SK-N-SH treated with all-trans-retinoic acid at 6 μM for 48 hours (cell line): ENCODE measurements at regions not wholly inside any gene's neighbourhood (a gene's known extent, or its start where the extent isn't known, plus 50 kb on each side); places are given as distances from the start of the nearest gene placed in this dataset.

Experiments used
- ATAC-seq: fragments of 200-7000 bp; cut with Tn5 transposase; 3 replicates; pipeline ENCODE4 v1.9.1; 2020; ENCODE audit warnings: mild to moderate bottlenecking, moderate library complexity
- ARNTL ChIP-seq: fragments of 450-650 bp; formaldehyde crosslinking; IDR thresholded peaks from 2 replicates; pipeline ENCODE4 v1.5.0; 2020; ENCODE audit warnings: low read depth, mild to moderate bottlenecking, moderate library complexity, borderline replicate concordance
- BACH2 ChIP-seq: fragments of 250-450 bp; sonication (Bioruptor Pico); IDR thresholded peaks from 2 replicates; pipeline ENCODE4 v1.9.0; 2021; ENCODE audit warnings: mild to moderate bottlenecking, borderline replicate concordance
- CSDC2 ChIP-seq: fragments of 250-450 bp; sonication (Bioruptor Pico); IDR thresholded peaks from 2 replicates; pipeline ENCODE4 v1.5.0; 2020; ENCODE audit warnings: mild to moderate bottlenecking, moderate library complexity
- ESRRG ChIP-seq: fragments of 250-450 bp; sonication (Bioruptor Pico); IDR thresholded peaks from 2 replicates; pipeline ENCODE4 v1.6.1; 2021; ENCODE audit warnings: mild to moderate bottlenecking
- GLIS3 ChIP-seq: fragments of 250-450 bp; sonication (Bioruptor Pico); IDR thresholded peaks from 2 replicates; pipeline ENCODE4 v1.5.0; 2020; ENCODE audit warnings: mild to moderate bottlenecking, moderate library complexity
- ISL1 ChIP-seq: fragments of 250-450 bp; sonication (Bioruptor Pico); IDR thresholded peaks from 2 replicates; pipeline ENCODE4 v2.1.2; 2022; ENCODE audit warnings: mild to moderate bottlenecking, moderate library complexity
- OSR1 ChIP-seq: fragments of 250-450 bp; sonication (Bioruptor Pico); IDR thresholded peaks from 2 replicates; pipeline ENCODE4 v1.8.0; 2022; ENCODE audit warnings: moderate library complexity, mild to moderate bottlenecking, inconsistent platforms
- PATZ1 ChIP-seq: fragments of 250-450 bp; sonication (Bioruptor Pico); IDR thresholded peaks from 2 replicates; pipeline ENCODE4 v1.8.0; 2020; ENCODE audit warnings: mild to moderate bottlenecking, moderate library complexity, borderline replicate concordance
- PPARA ChIP-seq: fragments of 250-450 bp; sonication (Bioruptor Pico); IDR thresholded peaks from 2 replicates; pipeline ENCODE4 v1.5.0; 2020; ENCODE audit warnings: mild to moderate bottlenecking, borderline replicate concordance
- RARB ChIP-seq: fragments of 250-450 bp; sonication (Bioruptor Pico); IDR thresholded peaks from 2 replicates; pipeline ENCODE4 v1.8.0; 2021; ENCODE audit warnings: mild to moderate bottlenecking, moderate library complexity
- SNAI2 ChIP-seq: fragments of 250-450 bp; sonication (Bioruptor Pico); IDR thresholded peaks from 2 replicates; pipeline ENCODE4 v1.5.0; 2020; ENCODE audit warnings: mild to moderate bottlenecking, moderate library complexity
- TCF4 ChIP-seq: fragments of 250-450 bp; sonication (Bioruptor Pico); IDR thresholded peaks from 2 replicates; pipeline ENCODE4 v1.8.0; 2021; ENCODE audit warnings: mild to moderate bottlenecking, moderate library complexity, borderline replicate concordance
- TOX ChIP-seq: fragments of 250-450 bp; sonication (Bioruptor Pico); IDR thresholded peaks from 2 replicates; pipeline ENCODE4 v1.8.0; 2021; ENCODE audit warnings: mild to moderate bottlenecking, moderate library complexity, borderline replicate concordance
- TSHZ2 ChIP-seq: fragments of 250-450 bp; sonication (Bioruptor Pico); IDR thresholded peaks from 2 replicates; pipeline ENCODE4 v1.5.0; 2020; ENCODE audit warnings: mild to moderate bottlenecking, moderate library complexity
- ZC3H10 ChIP-seq: fragments of 250-450 bp; sonication (Bioruptor Pico); IDR thresholded peaks from 2 replicates; pipeline ENCODE4 v1.5.1; 2021; ENCODE audit warnings: mild to moderate bottlenecking, moderate library complexity
- ZFP3 ChIP-seq: fragments of 250-450 bp; sonication (Bioruptor Pico); IDR thresholded peaks from 2 replicates; pipeline ENCODE4 v1.5.0; 2020; ENCODE audit warnings: mild to moderate bottlenecking, moderate library complexity
- ZFP30 ChIP-seq: fragments of 450-650 bp; formaldehyde crosslinking; IDR thresholded peaks from 2 replicates; pipeline ENCODE4 v1.5.0; 2022; ENCODE audit warnings: mild to moderate bottlenecking, moderate library complexity
- ZNF565 ChIP-seq: fragments of 450-650 bp; formaldehyde crosslinking; conservative IDR thresholded peaks from 2 replicates; pipeline ENCODE4 v1.5.0; 2020; ENCODE audit warnings: low read depth, mild to moderate bottlenecking, moderate library complexity
- ZNF70 ChIP-seq: fragments of 450-650 bp; formaldehyde crosslinking; IDR thresholded peaks from 2 replicates; pipeline ENCODE4 v1.5.0; 2020; ENCODE audit warnings: mild to moderate bottlenecking, moderate library complexity
- ZNF8 ChIP-seq: fragments of 450-650 bp; formaldehyde crosslinking; IDR thresholded peaks from 2 replicates; pipeline ENCODE4 v1.5.0; 2020; ENCODE audit warnings: mild to moderate bottlenecking, moderate library complexity
- TF ChIP-seq, protein P1 (sequence below): fragments of 250-450 bp; sonication (Bioruptor Pico); IDR thresholded peaks from 2 replicates; pipeline ENCODE4 v1.5.1; 2020; ENCODE audit warnings: low read depth, mild to moderate bottlenecking, moderate library complexity
- TF ChIP-seq, protein P2 (sequence below): fragments of 250-450 bp; sonication (Bioruptor Pico); IDR thresholded peaks from 2 replicates; pipeline ENCODE4 v1.5.1; 2021; ENCODE audit warnings: mild to moderate bottlenecking, moderate library complexity
- TF ChIP-seq, protein P3 (sequence below): fragments of 250-450 bp; sonication (Bioruptor Pico); IDR thresholded peaks from 2 replicates; pipeline ENCODE4 v1.8.0; 2021; ENCODE audit warnings: low read depth, mild to moderate bottlenecking, moderate library complexity, borderline replicate concordance

- ATAC-seq = no peak
- TF ChIP-seq SNAI2 (CRISPR knock-in tag) (no peak), GLIS3 (CRISPR knock-in tag) (no peak), PPARA (CRISPR knock-in tag) (no peak), ISL1 (CRISPR knock-in tag) (no peak), ZFP30 (CRISPR knock-in tag) (no peak), ZFP3 (CRISPR knock-in tag) (no peak), BACH2 (CRISPR knock-in tag) (no peak), ESRRG (CRISPR knock-in tag) (no peak), PATZ1 (CRISPR knock-in tag) (no peak)
- TF ChIP-seq, protein P1, sequence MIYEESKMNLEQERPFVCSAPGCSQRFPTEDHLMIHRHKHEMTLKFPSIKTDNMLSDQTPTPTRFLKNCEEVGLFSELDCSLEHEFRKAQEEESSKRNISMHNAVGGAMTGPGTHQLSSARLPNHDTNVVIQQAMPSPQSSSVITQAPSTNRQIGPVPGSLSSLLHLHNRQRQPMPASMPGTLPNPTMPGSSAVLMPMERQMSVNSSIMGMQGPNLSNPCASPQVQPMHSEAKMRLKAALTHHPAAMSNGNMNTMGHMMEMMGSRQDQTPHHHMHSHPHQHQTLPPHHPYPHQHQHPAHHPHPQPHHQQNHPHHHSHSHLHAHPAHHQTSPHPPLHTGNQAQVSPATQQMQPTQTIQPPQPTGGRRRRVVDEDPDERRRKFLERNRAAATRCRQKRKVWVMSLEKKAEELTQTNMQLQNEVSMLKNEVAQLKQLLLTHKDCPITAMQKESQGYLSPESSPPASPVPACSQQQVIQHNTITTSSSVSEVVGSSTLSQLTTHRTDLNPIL (CRISPR knock-in tag) = no peak
- TF ChIP-seq, all 23 proteins: peak for 0
Measured at GRCh38 chr6:113669606-113670005, 187.5 kb upstream of the MARCKS start.

DNA sequence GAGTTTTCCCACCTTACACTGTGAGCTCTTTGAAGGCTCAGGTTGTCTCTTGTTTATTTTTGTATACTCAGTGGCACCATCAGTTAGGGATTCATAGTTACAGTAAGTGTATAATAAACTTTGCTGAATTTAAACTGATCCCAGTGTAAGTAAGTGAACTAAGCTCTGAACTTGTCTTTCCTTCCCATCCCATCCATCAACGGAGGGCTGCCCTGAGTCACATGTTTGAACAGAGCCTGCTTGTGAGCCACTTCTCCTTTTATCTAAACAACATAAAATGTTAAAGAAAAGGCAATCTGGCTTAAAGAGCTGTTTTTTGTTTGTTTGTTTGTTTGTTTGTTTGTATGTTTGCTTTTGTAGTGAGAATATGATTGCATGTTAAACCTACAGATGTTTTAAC lies 185.7 kb upstream of the MARCKS start:
- no peak for TF ChIP-seq TCF4
- TF ChIP-seq TSHZ2 (CRISPR knock-in tag) = no peak
- TF ChIP-seq ZC3H10 = no peak
- TF ChIP-seq ZFP30 (CRISPR knock-in tag) = no peak
- no peak for TF ChIP-seq PPARA (CRISPR knock-in tag)
- TF ChIP-seq PATZ1 (CRISPR knock-in tag) = no peak
- TF ChIP-seq, protein P2, sequence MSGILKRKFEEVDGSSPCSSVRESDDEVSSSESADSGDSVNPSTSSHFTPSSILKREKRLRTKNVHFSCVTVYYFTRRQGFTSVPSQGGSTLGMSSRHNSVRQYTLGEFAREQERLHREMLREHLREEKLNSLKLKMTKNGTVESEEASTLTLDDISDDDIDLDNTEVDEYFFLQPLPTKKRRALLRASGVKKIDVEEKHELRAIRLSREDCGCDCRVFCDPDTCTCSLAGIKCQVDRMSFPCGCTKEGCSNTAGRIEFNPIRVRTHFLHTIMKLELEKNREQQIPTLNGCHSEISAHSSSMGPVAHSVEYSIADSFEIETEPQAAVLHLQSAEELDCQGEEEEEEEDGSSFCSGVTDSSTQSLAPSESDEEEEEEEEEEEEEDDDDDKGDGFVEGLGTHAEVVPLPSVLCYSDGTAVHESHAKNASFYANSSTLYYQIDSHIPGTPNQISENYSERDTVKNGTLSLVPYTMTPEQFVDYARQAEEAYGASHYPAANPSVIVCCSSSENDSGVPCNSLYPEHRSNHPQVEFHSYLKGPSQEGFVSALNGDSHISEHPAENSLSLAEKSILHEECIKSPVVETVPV (CRISPR knock-in tag) = no peak
- TF ChIP-seq CSDC2 = no peak
- no peak for TF ChIP-seq OSR1 (CRISPR knock-in tag)
- TF ChIP-seq ARNTL = no peak
- TF ChIP-seq SNAI2 (CRISPR knock-in tag) = no peak
- TF ChIP-seq ISL1 (CRISPR knock-in tag) = no peak
- no peak for TF ChIP-seq RARB (CRISPR knock-in tag)
- no peak for TF ChIP-seq ZFP3 (CRISPR knock-in tag)
- no peak for TF ChIP-seq ZNF70 (CRISPR knock-in tag)
- TF ChIP-seq, protein P3, sequence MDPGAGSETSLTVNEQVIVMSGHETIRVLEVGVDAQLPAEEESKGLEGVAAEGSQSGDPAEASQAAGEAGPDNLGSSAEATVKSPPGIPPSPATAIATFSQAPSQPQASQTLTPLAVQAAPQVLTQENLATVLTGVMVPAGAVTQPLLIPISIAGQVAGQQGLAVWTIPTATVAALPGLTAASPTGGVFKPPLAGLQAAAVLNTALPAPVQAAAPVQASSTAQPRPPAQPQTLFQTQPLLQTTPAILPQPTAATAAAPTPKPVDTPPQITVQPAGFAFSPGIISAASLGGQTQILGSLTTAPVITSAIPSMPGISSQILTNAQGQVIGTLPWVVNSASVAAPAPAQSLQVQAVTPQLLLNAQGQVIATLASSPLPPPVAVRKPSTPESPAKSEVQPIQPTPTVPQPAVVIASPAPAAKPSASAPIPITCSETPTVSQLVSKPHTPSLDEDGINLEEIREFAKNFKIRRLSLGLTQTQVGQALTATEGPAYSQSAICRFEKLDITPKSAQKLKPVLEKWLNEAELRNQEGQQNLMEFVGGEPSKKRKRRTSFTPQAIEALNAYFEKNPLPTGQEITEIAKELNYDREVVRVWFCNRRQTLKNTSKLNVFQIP (CRISPR knock-in tag) = no peak
- TF ChIP-seq GLIS3 (CRISPR knock-in tag) = no peak
- TF ChIP-seq ZNF8 (CRISPR knock-in tag) = no peak
- no peak for TF ChIP-seq TOX (CRISPR knock-in tag)
- TF ChIP-seq ZNF565 (CRISPR knock-in tag) = no peak
- no peak for ATAC-seq
